BJ (cell line): ENCODE measurements at regions not wholly inside any gene's neighbourhood (a gene's known extent, or its start where the extent isn't known, plus 50 kb on each side); places are given as distances from the start of the nearest gene placed in this dataset.

Experiments
- CTCF ChIA-PET: fragments of 350-600 bp; formaldehyde crosslinking; extraction: SDS; loops from one replicate; lab custom pipeline; 2021; ENCODE audit warnings: antibody characterized with exemption, inconsistent platforms; lab: Yijun Ruan, JAX
- POLR2A ChIA-PET: fragments of 300-600 bp; sonication (Branson Sonifier 250); formaldehyde crosslinking; extraction: SDS; loops from one replicate; lab custom pipeline; 2021; ENCODE audit warnings: antibody characterized with exemption; lab: Charles Lee
- DNase-seq: peaks from one replicate; pipeline ENCODE4 v3.0.0-alpha.2; 2011; ENCODE audit warnings: low read depth
- H3K27me3 ChIP-seq: 2 replicates; pipeline ENCODE4 v1.6.0; 2011; ENCODE audit warnings: low read length; ENCODE audit not compliant: control insufficient read depth, insufficient read depth
- H3K36me3 ChIP-seq: 2 replicates; pipeline ENCODE4 v1.5.1; 2011; ENCODE audit warnings: low read length; ENCODE audit not compliant: control insufficient read depth, insufficient read depth
- H3K4me3 ChIP-seq: 2 replicates; pipeline ENCODE4 v1.5.1; 2011; ENCODE audit warnings: low read depth, mild to moderate bottlenecking, control low read depth, low read length
- CTCF ChIP-seq: IDR thresholded peaks from 2 replicates; pipeline ENCODE4 v1.5.1; 2011; ENCODE audit warnings: low read depth, mild to moderate bottlenecking, control low read depth, inconsistent platforms, low read length, moderate library complexity; ENCODE audit not compliant: insufficient read depth

DNA sequence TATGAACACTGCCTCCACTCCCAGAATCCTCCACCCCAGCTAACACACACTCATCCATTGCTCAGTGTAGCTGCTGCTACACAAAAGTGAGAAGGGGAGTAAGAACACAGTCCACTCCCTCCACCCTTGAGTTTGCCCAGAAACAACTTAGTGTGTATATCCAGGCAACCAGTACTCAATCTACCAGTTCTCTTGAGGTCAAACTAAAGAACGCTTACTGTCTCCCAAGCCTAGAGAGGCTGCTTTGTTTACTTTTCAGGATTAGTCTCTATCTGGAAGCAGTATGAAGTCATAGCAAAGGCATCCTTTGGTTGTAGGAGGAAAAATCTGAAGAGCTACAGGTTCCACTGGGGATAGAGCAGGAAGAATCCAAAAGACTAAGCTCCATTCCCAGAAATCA is 296.3 kb downstream of the KCNN2 start:
- TF ChIP-seq CTCF: no peak
- H3K4me3 ChIP-seq: no peak overlapping the region
- no peaks in the 10 kb centered on the region for H3K27me3 ChIP-seq
- ChIA-PET POLR2A (interaction anchor here (0.6 kb wide), 1 partner anchor 215 kb away, joined by 3 read pairs; no protein-coding TSS in a partner anchor), CTCF (no interaction called here)
- no peak for DNase-seq
- H3K36me3 ChIP-seq: no peaks in the 10 kb centered on the region

- ChIA-PET CTCF (no interaction called here), POLR2A (interaction anchor here (0.6 kb wide), 1 partner anchor 214 kb away, joined by 3 read pairs; no protein-coding TSS in a partner anchor)
- Histone ChIP-seq H3K27me3 (no peaks in the 10 kb centered on the region), H3K36me3 (no peaks in the 10 kb centered on the region), H3K4me3 (no peak overlapping the region)
- no peak for TF ChIP-seq CTCF
- no peak for DNase-seq
These were observed 295.7 kb downstream of the KCNN2 start for GRCh38 chr5:114657342-114658130.

DNA sequence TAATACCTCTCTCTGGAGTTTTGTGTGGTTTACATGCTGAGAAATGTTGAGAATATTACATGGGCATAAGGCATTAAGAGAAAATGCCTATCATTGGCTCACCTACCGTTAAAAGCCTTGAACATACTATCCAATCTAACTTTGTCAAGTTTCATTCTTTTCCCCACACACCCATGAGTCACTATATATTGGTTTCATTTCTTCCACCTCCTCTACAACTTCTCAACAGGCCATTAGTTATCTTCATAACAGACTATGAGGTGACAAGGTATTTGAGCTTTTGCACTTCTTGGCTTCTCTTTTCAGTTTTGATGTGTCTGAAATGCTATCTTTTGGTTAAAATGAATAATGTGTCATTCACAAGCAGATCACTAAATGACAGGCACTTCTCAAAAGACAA is 288.0 kb downstream of the KCNN2 start:
- TF ChIP-seq CTCF: no peak
- Histone ChIP-seq H3K27me3 (no peaks in the 10 kb centered on the region), H3K36me3 (no peaks in the 10 kb centered on the region), H3K4me3 (no peak overlapping the region)
- DNase-seq: no peak
- POLR2A ChIA-PET: no interaction called here
- CTCF ChIA-PET: no interaction called here

- Histone ChIP-seq H3K27me3 (no peaks in the 10 kb centered on the region), H3K36me3 (no peaks in the 10 kb centered on the region), H3K4me3 (no peak overlapping the region)
- ChIA-PET POLR2A (no interaction called here), CTCF (no interaction called here)
- no peak for TF ChIP-seq CTCF
- no peak for DNase-seq
These were observed 287.1 kb downstream of the KCNN2 start for GRCh38 chr5:114648940-114649339.

DNA sequence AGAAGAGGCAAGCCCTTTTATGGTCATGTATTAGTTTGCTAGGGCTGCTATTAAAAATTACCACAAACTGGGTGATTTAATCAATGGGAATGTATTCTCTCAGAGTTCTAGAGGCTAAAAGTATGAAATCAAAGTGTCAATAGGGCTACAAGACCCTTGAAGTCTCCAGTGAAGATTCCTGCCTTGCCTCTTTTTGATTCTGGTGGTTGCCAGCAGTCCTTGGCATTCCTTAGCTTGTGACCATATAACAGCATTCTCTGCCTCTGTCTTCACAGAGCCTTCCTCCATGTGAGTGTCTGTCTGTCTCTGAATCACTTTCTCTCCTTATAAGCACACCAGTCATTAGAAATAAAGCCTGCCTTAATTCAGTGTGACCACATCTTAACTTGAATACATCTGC is 282.7 kb downstream of the KCNN2 start:
- H3K4me3 ChIP-seq: no peak overlapping the region
- DNase-seq: no peak
- no peak for TF ChIP-seq CTCF
- ChIA-PET POLR2A (no interaction called here), CTCF (no interaction called here)
- no peaks in the 10 kb centered on the region for H3K27me3 ChIP-seq
- no peaks in the 10 kb centered on the region for H3K36me3 ChIP-seq
